ENCODE measurements at regions not wholly inside any gene's neighbourhood (a gene's known extent, or its start where the extent isn't known, plus 50 kb on each side); places are given as distances from the start of the nearest gene placed in this dataset.

GRCh38 chr6:48570656-48571055 lies 459.7 kb upstream of the PTCHD4 start:
- TF ChIP-seq MAX (IDR thresholded peaks at IDR 0.05) (no peak), EGR1 (IDR thresholded peaks at IDR 0.05) (no peak), REST (IDR thresholded peaks at IDR 0.05; ENCODE audit: low read depth) (no peak)

- TF ChIP-seq TEAD4 (IDR thresholded peaks at IDR 0.05) (no peak), YY1 (IDR thresholded peaks at IDR 0.05; ENCODE audit: low read depth) (no peak), MAX (IDR thresholded peaks at IDR 0.05) (no peak), CEBPB (IDR thresholded peaks at IDR 0.05) (no peak), ZBTB7A (IDR thresholded peaks at IDR 0.05; ENCODE audit: low read depth) (no peak), EP300 (IDR thresholded peaks at IDR 0.05; ENCODE audit: borderline replicate concordance) (no peak), TAF1 (IDR thresholded peaks at IDR 0.05; ENCODE audit: low read depth) (no peak), CREB1 (IDR thresholded peaks at IDR 0.05; ENCODE audit: low read depth) (no peak), FOXM1 (IDR thresholded peaks at IDR 0.05; ENCODE audit: borderline replicate concordance, low read depth) (no peak), EGR1 (IDR thresholded peaks at IDR 0.05) (no peak), RAD21 (IDR thresholded peaks at IDR 0.05; ENCODE audit: low read depth) (no peak), TCF12 (IDR thresholded peaks at IDR 0.05; ENCODE audit: low read depth) (no peak)
Observed at GRCh38 chr6:48568856-48569255, 457.9 kb upstream of the PTCHD4 start.

- TF ChIP-seq RAD21 (IDR thresholded peaks at IDR 0.05; ENCODE audit: low read depth): no peak
- no peak for TF ChIP-seq CEBPB (IDR thresholded peaks at IDR 0.05)
- TF ChIP-seq TEAD4 (IDR thresholded peaks at IDR 0.05): no peak
- no peak for TF ChIP-seq ZBTB7A (IDR thresholded peaks at IDR 0.05; ENCODE audit: low read depth)
- TF ChIP-seq YY1 (IDR thresholded peaks at IDR 0.05; ENCODE audit: low read depth): no peak
Observed at GRCh38 chr6:48567016-48567415, 456.0 kb upstream of the PTCHD4 start.

GRCh38 chr6:48564036-48564820 lies 453.2 kb upstream of the PTCHD4 start:
- TF ChIP-seq FOXM1 (IDR thresholded peaks at IDR 0.05; ENCODE audit: borderline replicate concordance, low read depth) (no peak), NFIC (IDR thresholded peaks at IDR 0.05) (no peak), ZBTB7A (IDR thresholded peaks at IDR 0.05; ENCODE audit: low read depth) (no peak), YY1 (IDR thresholded peaks at IDR 0.05; ENCODE audit: low read depth) (no peak), EP300 (IDR thresholded peaks at IDR 0.05; ENCODE audit: borderline replicate concordance) (no peak), RAD21 (IDR thresholded peaks at IDR 0.05; ENCODE audit: low read depth) (no peak), TEAD4 (IDR thresholded peaks at IDR 0.05) (no peak), CEBPB (IDR thresholded peaks at IDR 0.05) (no peak), CREB1 (IDR thresholded peaks at IDR 0.05; ENCODE audit: low read depth) (no peak), MAX (IDR thresholded peaks at IDR 0.05) (no peak), TCF12 (IDR thresholded peaks at IDR 0.05; ENCODE audit: low read depth) (no peak), EGR1 (IDR thresholded peaks at IDR 0.05) (no peak), TAF1 (IDR thresholded peaks at IDR 0.05; ENCODE audit: low read depth) (no peak), REST (IDR thresholded peaks at IDR 0.05; ENCODE audit: low read depth) (no peak), USF1 (IDR thresholded peaks at IDR 0.05) (no peak)

- no peak for TF ChIP-seq ZBTB7A (IDR thresholded peaks at IDR 0.05; ENCODE audit: low read depth)
- no peak for TF ChIP-seq NFIC (IDR thresholded peaks at IDR 0.05)
- TF ChIP-seq TCF12 (IDR thresholded peaks at IDR 0.05; ENCODE audit: low read depth): no peak
- TF ChIP-seq RAD21 (IDR thresholded peaks at IDR 0.05; ENCODE audit: low read depth): no peak
- no peak for TF ChIP-seq EGR1 (IDR thresholded peaks at IDR 0.05)
- TF ChIP-seq CEBPB (IDR thresholded peaks at IDR 0.05): no peak
- TF ChIP-seq EP300 (IDR thresholded peaks at IDR 0.05; ENCODE audit: borderline replicate concordance): no peak
- no peak for TF ChIP-seq REST (IDR thresholded peaks at IDR 0.05; ENCODE audit: low read depth)
- TF ChIP-seq CREB1 (IDR thresholded peaks at IDR 0.05; ENCODE audit: low read depth): no peak
- no peak for TF ChIP-seq TEAD4 (IDR thresholded peaks at IDR 0.05)
- no peak for TF ChIP-seq YY1 (IDR thresholded peaks at IDR 0.05; ENCODE audit: low read depth)
- TF ChIP-seq TAF1 (IDR thresholded peaks at IDR 0.05; ENCODE audit: low read depth): no peak
- TF ChIP-seq FOXM1 (IDR thresholded peaks at IDR 0.05; ENCODE audit: borderline replicate concordance, low read depth): no peak
- TF ChIP-seq MAX (IDR thresholded peaks at IDR 0.05): no peak
- no peak for TF ChIP-seq USF1 (IDR thresholded peaks at IDR 0.05)
Observed at GRCh38 chr6:48563433-48563832, 452.4 kb upstream of the PTCHD4 start.

All from Ishikawa (cell line).